ENCODE measurements at regions not wholly inside any gene's neighbourhood (a gene's known extent, or its start where the extent isn't known, plus 50 kb on each side); places are given as distances from the start of the nearest gene placed in this dataset.

DNA sequence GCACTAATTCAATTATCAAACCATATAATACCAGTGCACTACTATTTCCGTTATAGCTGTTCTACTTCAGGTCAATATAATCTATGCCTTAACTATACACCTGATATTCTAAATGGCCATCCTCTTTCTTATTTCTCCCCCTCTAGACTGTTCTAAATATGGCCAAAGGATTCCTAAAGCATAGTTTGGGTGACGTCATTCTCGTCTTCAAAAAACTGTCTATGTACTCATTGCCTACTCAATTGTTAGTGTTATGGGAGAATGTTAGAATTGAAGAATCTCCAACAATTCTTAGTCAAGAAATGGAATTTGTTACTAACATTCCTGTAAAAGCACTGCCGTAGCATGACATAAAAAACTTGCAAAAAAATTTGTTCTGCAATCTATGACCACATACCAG lies 431.1 kb upstream of the ANO3 start:
- Histone ChIP-seq H3K9me3 (ENCODE audit: control insufficient read depth, low read depth, low read length) (no peaks in the 10 kb centered on the region), H3K27ac (ENCODE audit: control insufficient read depth, insufficient read depth, low read length) (no peak overlapping the region), H3K9ac (ENCODE audit: control insufficient read depth, extremely low read depth, insufficient read depth, low read length) (no peak overlapping the region), H3K79me2 (ENCODE audit: control insufficient read depth, insufficient read depth, low read length) (no peaks in the 10 kb centered on the region), H3K9me1 (ENCODE audit: control insufficient read depth, extremely low read depth, insufficient read depth, low read length) (no peaks in the 10 kb centered on the region), H2AFZ (ENCODE audit: control insufficient read depth, low read length) (no peak overlapping the region), H3K4me2 (ENCODE audit: control insufficient read depth, extremely low read depth, insufficient read depth, low read depth, low read length) (no peak overlapping the region), H4K20me1 (ENCODE audit: control insufficient read depth, extremely low read depth, insufficient read depth, low read length) (no peaks in the 10 kb centered on the region), H3K27me3 (ENCODE audit: control insufficient read depth, extremely low read depth, insufficient read depth, low read length) (no peaks in the 10 kb centered on the region), H3K4me3 (ENCODE audit: control insufficient read depth in 2 of 3, extremely low read depth in 1 of 3, insufficient read depth in 2 of 3, low read depth in 1 of 3, low read length in 3 of 3) (no peak overlapping the region), H3K4me1 (ENCODE audit: control insufficient read depth, extremely low read depth, insufficient read depth, low read length) (no peaks in the 10 kb centered on the region), H3K36me3 (ENCODE audit: control insufficient read depth in 2 of 2, extremely low read depth in 1 of 2, insufficient read depth in 2 of 2, low read length in 2 of 2) (no peaks in the 10 kb centered on the region)
- dilution Hi-C loops (cut with MboI; ENCODE audit: extremely low pct_ligation_motif_present, low sequenced_read_pairs): no loop called here
- TF ChIP-seq EZH2 (IDR thresholded peaks at IDR 0.05; ENCODE audit: low read length): no peak
- TF ChIP-seq, protein P1, sequence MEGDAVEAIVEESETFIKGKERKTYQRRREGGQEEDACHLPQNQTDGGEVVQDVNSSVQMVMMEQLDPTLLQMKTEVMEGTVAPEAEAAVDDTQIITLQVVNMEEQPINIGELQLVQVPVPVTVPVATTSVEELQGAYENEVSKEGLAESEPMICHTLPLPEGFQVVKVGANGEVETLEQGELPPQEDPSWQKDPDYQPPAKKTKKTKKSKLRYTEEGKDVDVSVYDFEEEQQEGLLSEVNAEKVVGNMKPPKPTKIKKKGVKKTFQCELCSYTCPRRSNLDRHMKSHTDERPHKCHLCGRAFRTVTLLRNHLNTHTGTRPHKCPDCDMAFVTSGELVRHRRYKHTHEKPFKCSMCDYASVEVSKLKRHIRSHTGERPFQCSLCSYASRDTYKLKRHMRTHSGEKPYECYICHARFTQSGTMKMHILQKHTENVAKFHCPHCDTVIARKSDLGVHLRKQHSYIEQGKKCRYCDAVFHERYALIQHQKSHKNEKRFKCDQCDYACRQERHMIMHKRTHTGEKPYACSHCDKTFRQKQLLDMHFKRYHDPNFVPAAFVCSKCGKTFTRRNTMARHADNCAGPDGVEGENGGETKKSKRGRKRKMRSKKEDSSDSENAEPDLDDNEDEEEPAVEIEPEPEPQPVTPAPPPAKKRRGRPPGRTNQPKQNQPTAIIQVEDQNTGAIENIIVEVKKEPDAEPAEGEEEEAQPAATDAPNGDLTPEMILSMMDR (optimal IDR thresholded peaks at IDR 0.05 in 1 of 3, IDR thresholded peaks at IDR 0.05 in 1 of 3, conservative IDR thresholded peaks at IDR 0.05 in 1 of 3; ENCODE audit: extremely low read depth in 1 of 3, insufficient read depth in 2 of 3, low read length in 3 of 3): no peak
- DNase-seq (ENCODE audit: low read depth, low spot score): no peak
- FAIRE-seq: no peak

GRCh38 chr11:25901415-25901814 lies 430.5 kb upstream of the ANO3 start:
- no peak overlapping the region for H3K27ac ChIP-seq (ENCODE audit: control insufficient read depth, insufficient read depth, low read length)
- no peak overlapping the region for H3K4me2 ChIP-seq (ENCODE audit: control insufficient read depth, extremely low read depth, insufficient read depth, low read depth, low read length)
- TF ChIP-seq EZH2 (IDR thresholded peaks at IDR 0.05; ENCODE audit: low read length): no peak
- TF ChIP-seq, protein P1 (optimal IDR thresholded peaks at IDR 0.05 in 1 of 3, IDR thresholded peaks at IDR 0.05 in 1 of 3, conservative IDR thresholded peaks at IDR 0.05 in 1 of 3; ENCODE audit: extremely low read depth in 1 of 3, insufficient read depth in 2 of 3, low read length in 3 of 3): no peak
- no peak for FAIRE-seq
- dilution Hi-C loops (cut with MboI; ENCODE audit: extremely low pct_ligation_motif_present, low sequenced_read_pairs): no loop called here
- no peak for DNase-seq (ENCODE audit: low read depth, low spot score)
- no peak overlapping the region for H3K9ac ChIP-seq (ENCODE audit: control insufficient read depth, extremely low read depth, insufficient read depth, low read length)
- no peak overlapping the region for H3K4me3 ChIP-seq (ENCODE audit: control insufficient read depth in 2 of 3, extremely low read depth in 1 of 3, insufficient read depth in 2 of 3, low read depth in 1 of 3, low read length in 3 of 3)
- no peaks in the 10 kb centered on the region for H3K9me1 ChIP-seq (ENCODE audit: control insufficient read depth, extremely low read depth, insufficient read depth, low read length)
- no peaks in the 10 kb centered on the region for H3K36me3 ChIP-seq (ENCODE audit: control insufficient read depth in 2 of 2, extremely low read depth in 1 of 2, insufficient read depth in 2 of 2, low read length in 2 of 2)
- no peaks in the 10 kb centered on the region for H3K27me3 ChIP-seq (ENCODE audit: control insufficient read depth, extremely low read depth, insufficient read depth, low read length)
- H3K79me2 ChIP-seq (ENCODE audit: control insufficient read depth, insufficient read depth, low read length): no peaks in the 10 kb centered on the region
- H3K9me3 ChIP-seq (ENCODE audit: control insufficient read depth, low read depth, low read length): no peaks in the 10 kb centered on the region
- no peaks in the 10 kb centered on the region for H3K4me1 ChIP-seq (ENCODE audit: control insufficient read depth, extremely low read depth, insufficient read depth, low read length)
- no peaks in the 10 kb centered on the region for H4K20me1 ChIP-seq (ENCODE audit: control insufficient read depth, extremely low read depth, insufficient read depth, low read length)
- no peak overlapping the region for H2AFZ ChIP-seq (ENCODE audit: control insufficient read depth, low read length)

Measured in keratinocyte (primary cell).